ENCODE measurements at regions not wholly inside any gene's neighbourhood (a gene's known extent, or its start where the extent isn't known, plus 50 kb on each side); places are given as distances from the start of the nearest gene placed in this dataset.

- Histone ChIP-seq H3K27me3 (ENCODE audit: control insufficient read depth, insufficient read depth, low read length) (no peaks in the 10 kb centered on the region), H3K36me3 (ENCODE audit: control insufficient read depth, insufficient read depth, low read length) (no peaks in the 10 kb centered on the region), H3K4me3 (ENCODE audit: low read depth, low read length) (no peak overlapping the region)
- CTCF ChIA-PET, result no interaction called here
- POLR2A ChIA-PET, result interaction anchor here (0.7 kb wide), 1 partner anchor 158 kb away, joined by 3 read pairs; no protein-coding TSS in a partner anchor
- DNase-seq (ENCODE audit: low read depth), result no peak
- no peak for TF ChIP-seq CTCF (IDR thresholded peaks at IDR 0.05; ENCODE audit: insufficient read depth, low read depth, low read length)
Measured at GRCh38 chr18:67583621-67584020, 67.1 kb upstream of the DSEL start.

GRCh38 chr18:67582488-67582887 is 66.0 kb upstream of the DSEL start:
- CTCF ChIA-PET, result no interaction called here
- no peaks in the 10 kb centered on the region for H3K36me3 ChIP-seq (ENCODE audit: control insufficient read depth, insufficient read depth, low read length)
- POLR2A ChIA-PET, result no interaction called here
- TF ChIP-seq CTCF (IDR thresholded peaks at IDR 0.05; ENCODE audit: insufficient read depth, low read depth, low read length), result no peak
- no peak overlapping the region for H3K4me3 ChIP-seq (ENCODE audit: low read depth, low read length)
- no peak for DNase-seq (ENCODE audit: low read depth)
- no peaks in the 10 kb centered on the region for H3K27me3 ChIP-seq (ENCODE audit: control insufficient read depth, insufficient read depth, low read length)

- Histone ChIP-seq H3K4me3 (ENCODE audit: low read depth, low read length) (no peak overlapping the region), H3K36me3 (ENCODE audit: control insufficient read depth, insufficient read depth, low read length) (no peaks in the 10 kb centered on the region), H3K27me3 (ENCODE audit: control insufficient read depth, insufficient read depth, low read length) (no peaks in the 10 kb centered on the region)
- no peak for DNase-seq (ENCODE audit: low read depth)
- ChIA-PET POLR2A (no interaction called here), CTCF (interaction anchor here (0.5 kb wide), 1 partner anchor 684 kb away, joined by 4 read pairs; no protein-coding TSS in a partner anchor)
- no peak for TF ChIP-seq CTCF (IDR thresholded peaks at IDR 0.05; ENCODE audit: insufficient read depth, low read depth, low read length)
Measured at GRCh38 chr18:67581178-67581577, 64.7 kb upstream of the DSEL start.

- Histone ChIP-seq H3K27me3 (ENCODE audit: control insufficient read depth, insufficient read depth, low read length) (no peaks in the 10 kb centered on the region), H3K36me3 (ENCODE audit: control insufficient read depth, insufficient read depth, low read length) (no peaks in the 10 kb centered on the region), H3K4me3 (ENCODE audit: low read depth, low read length) (no peak overlapping the region)
- CTCF ChIA-PET, result interaction anchor here (0.7 to 1.0 kb wide), 2 partner anchors 31 to 56 kb away, joined by 3 read pairs; no protein-coding TSS in a partner anchor
- DNase-seq (ENCODE audit: low read depth), result no peak
- TF ChIP-seq CTCF (IDR thresholded peaks at IDR 0.05; ENCODE audit: insufficient read depth, low read depth, low read length), result no peak
- POLR2A ChIA-PET, result interaction anchor here (0.6 kb wide), 1 partner anchor 11 kb away, joined by 3 read pairs; no protein-coding TSS in a partner anchor
Measured at GRCh38 chr18:67577386-67577785, 60.9 kb upstream of the DSEL start.

- CTCF ChIA-PET, result no interaction called here
Measured at GRCh38 chr18:67574749-67575148, 58.2 kb upstream of the DSEL start.

More at GRCh38 chr18:67574749-67575148, 58.2 kb upstream of the DSEL start:
- H3K27me3 ChIP-seq (ENCODE audit: control insufficient read depth, insufficient read depth, low read length), result no peaks in the 10 kb centered on the region
- no peak overlapping the region for H3K4me3 ChIP-seq (ENCODE audit: low read depth, low read length)
- TF ChIP-seq CTCF (IDR thresholded peaks at IDR 0.05; ENCODE audit: insufficient read depth, low read depth, low read length), result no peak
- no peaks in the 10 kb centered on the region for H3K36me3 ChIP-seq (ENCODE audit: control insufficient read depth, insufficient read depth, low read length)
- no peak for DNase-seq (ENCODE audit: low read depth)
- POLR2A ChIA-PET, result no interaction called here
